Tibial nerve (tissue), 4 donors: ENCODE measurements at regions not wholly inside any gene's neighbourhood (a gene's known extent, or its start where the extent isn't known, plus 50 kb on each side); places are given as distances from the start of the nearest gene placed in this dataset.
"Not testable (repeated sequence)": the region's sequence is repeated elsewhere in the genome, so short reads cannot be mapped to it uniquely, and the experiment has no call there.

Experiments used
- CTCF ChIP-seq, 5 experiments: fragments of 200-600 bp in 3 of 5; fragments of 450-650 bp in 2 of 5; sonication (generic) in 3 of 5; IDR thresholded peaks; one replicate each; pipeline ENCODE4 v1.5.1; 2016 to 2019; ENCODE audit warnings: antibody characterized with exemption in 5 of 5, mild to moderate bottlenecking in 3 of 5, moderate library complexity in 2 of 5
- EP300 ChIP-seq, 2 donors: sonication (generic); formaldehyde crosslinking; IDR thresholded peaks; one replicate each; pipeline ENCODE4 v1.6.1; 2017; ENCODE audit warnings: antibody characterized with exemption in 2 of 2, mild to moderate bottlenecking in 1 of 2
- POLR2A ChIP-seq, 2 donors: fragments of 450-650 bp; IDR thresholded peaks; one replicate each; pipeline ENCODE4 v1.6.1; 2017; ENCODE audit warnings: antibody characterized with exemption in 2 of 2, mild to moderate bottlenecking in 2 of 2, moderate library complexity in 2 of 2

GRCh38 chr5:51165621-51166020 lies 217.6 kb upstream of the ISL1 start:
- TF ChIP-seq POLR2A, CTCF, EP300 (IDR thresholded peaks at IDR 0.05): not testable (repeated sequence)
